ENCODE measurements at regions not wholly inside any gene's neighbourhood (a gene's known extent, or its start where the extent isn't known, plus 50 kb on each side); places are given as distances from the start of the nearest gene placed in this dataset.

- peaks cover 30% of the 10 kb centered on the region for H3K4me1 ChIP-seq (ENCODE audit: control insufficient read depth, insufficient read depth, low read length)
- H3K27ac ChIP-seq (ENCODE audit: low read depth, low read length) = no peak overlapping the region
- H3K36me3 ChIP-seq (ENCODE audit: control insufficient read depth, insufficient read depth, low read length) = no peaks in the 10 kb centered on the region
- peaks cover 6% of the 10 kb centered on the region; the same call in 1 of the 2 replicates for H3K9me3 ChIP-seq (ENCODE audit: control insufficient read depth, insufficient read depth, low read depth, low read length)
- H3K4me3 ChIP-seq (ENCODE audit: low read depth, low read length) = no peak overlapping the region
- H3K27me3 ChIP-seq (ENCODE audit: control insufficient read depth, insufficient read depth, low read length) = no peaks in the 10 kb centered on the region
- peak overlapping the region; percentile 1 for H3K9ac ChIP-seq (ENCODE audit: low read length)
Measured at GRCh38 chr2:773256-774160, 96.3 kb upstream of the TMEM18 start.

- Histone ChIP-seq H3K27me3 (ENCODE audit: control insufficient read depth, insufficient read depth, low read length) (no peaks in the 10 kb centered on the region), H3K27ac (ENCODE audit: low read depth, low read length) (no peak overlapping the region), H3K4me1 (ENCODE audit: control insufficient read depth, insufficient read depth, low read length) (peaks cover 25% of the 10 kb centered on the region), H3K36me3 (ENCODE audit: control insufficient read depth, insufficient read depth, low read length) (no peaks in the 10 kb centered on the region), H3K4me3 (ENCODE audit: low read depth, low read length) (no peak overlapping the region), H3K9ac (ENCODE audit: low read length) (no peak overlapping the region), H3K9me3 (ENCODE audit: control insufficient read depth, insufficient read depth, low read depth, low read length) (peaks cover 9% of the 10 kb centered on the region; the same call in 1 of the 2 replicates)
Measured at GRCh38 chr2:771538-771937, 94.3 kb upstream of the TMEM18 start.

- Histone ChIP-seq H3K36me3 (ENCODE audit: control insufficient read depth, insufficient read depth, low read length) (no peaks in the 10 kb centered on the region), H3K27ac (ENCODE audit: low read depth, low read length) (no peak overlapping the region), H3K9me3 (ENCODE audit: control insufficient read depth, insufficient read depth, low read depth, low read length) (peaks cover 9% of the 10 kb centered on the region; the same call in 1 of the 2 replicates), H3K4me1 (ENCODE audit: control insufficient read depth, insufficient read depth, low read length) (peaks cover 18% of the 10 kb centered on the region), H3K9ac (ENCODE audit: low read length) (no peak overlapping the region), H3K4me3 (ENCODE audit: low read depth, low read length) (no peak overlapping the region), H3K27me3 (ENCODE audit: control insufficient read depth, insufficient read depth, low read length) (no peaks in the 10 kb centered on the region)
Measured at GRCh38 chr2:770776-771175, 93.6 kb upstream of the TMEM18 start.

GRCh38 chr2:769771-770170, 92.6 kb upstream of the TMEM18 start:
- H3K27ac ChIP-seq (ENCODE audit: low read depth, low read length) = no peak overlapping the region
- peaks cover 9% of the 10 kb centered on the region; the same call in 1 of the 2 replicates for H3K9me3 ChIP-seq (ENCODE audit: control insufficient read depth, insufficient read depth, low read depth, low read length)
- H3K27me3 ChIP-seq (ENCODE audit: control insufficient read depth, insufficient read depth, low read length) = no peaks in the 10 kb centered on the region
- no peak overlapping the region for H3K4me3 ChIP-seq (ENCODE audit: low read depth, low read length)
- H3K36me3 ChIP-seq (ENCODE audit: control insufficient read depth, insufficient read depth, low read length) = no peaks in the 10 kb centered on the region
- no peak overlapping the region for H3K9ac ChIP-seq (ENCODE audit: low read length)
- H3K4me1 ChIP-seq (ENCODE audit: control insufficient read depth, insufficient read depth, low read length) = peaks cover 9% of the 10 kb centered on the region

GRCh38 chr2:768451-768850, 91.2 kb upstream of the TMEM18 start:
- H3K4me1 ChIP-seq (ENCODE audit: control insufficient read depth, insufficient read depth, low read length) = no peaks in the 10 kb centered on the region
- peaks cover 9% of the 10 kb centered on the region; the same call in 1 of the 2 replicates for H3K9me3 ChIP-seq (ENCODE audit: control insufficient read depth, insufficient read depth, low read depth, low read length)
- H3K36me3 ChIP-seq (ENCODE audit: control insufficient read depth, insufficient read depth, low read length) = no peaks in the 10 kb centered on the region
- no peak overlapping the region for H3K4me3 ChIP-seq (ENCODE audit: low read depth, low read length)
- no peaks in the 10 kb centered on the region for H3K27me3 ChIP-seq (ENCODE audit: control insufficient read depth, insufficient read depth, low read length)
- no peak overlapping the region for H3K27ac ChIP-seq (ENCODE audit: low read depth, low read length)
- H3K9ac ChIP-seq (ENCODE audit: low read length) = no peak overlapping the region

- no peak overlapping the region for H3K27ac ChIP-seq (ENCODE audit: low read depth, low read length)
- H3K9me3 ChIP-seq (ENCODE audit: control insufficient read depth, insufficient read depth, low read depth, low read length) = peaks cover 9% of the 10 kb centered on the region; the same call in 1 of the 2 replicates
- no peaks in the 10 kb centered on the region for H3K36me3 ChIP-seq (ENCODE audit: control insufficient read depth, insufficient read depth, low read length)
- no peak overlapping the region for H3K9ac ChIP-seq (ENCODE audit: low read length)
- H3K4me1 ChIP-seq (ENCODE audit: control insufficient read depth, insufficient read depth, low read length) = no peaks in the 10 kb centered on the region
- H3K27me3 ChIP-seq (ENCODE audit: control insufficient read depth, insufficient read depth, low read length) = no peaks in the 10 kb centered on the region
- no peak overlapping the region for H3K4me3 ChIP-seq (ENCODE audit: low read depth, low read length)
Measured at GRCh38 chr2:767944-768343, 90.7 kb upstream of the TMEM18 start.

- no peak overlapping the region for H3K27ac ChIP-seq (ENCODE audit: low read depth, low read length)
- H3K4me3 ChIP-seq (ENCODE audit: low read depth, low read length) = no peak overlapping the region
- H3K36me3 ChIP-seq (ENCODE audit: control insufficient read depth, insufficient read depth, low read length) = no peaks in the 10 kb centered on the region
- H3K9ac ChIP-seq (ENCODE audit: low read length) = no peak overlapping the region
- H3K27me3 ChIP-seq (ENCODE audit: control insufficient read depth, insufficient read depth, low read length) = no peaks in the 10 kb centered on the region
- H3K4me1 ChIP-seq (ENCODE audit: control insufficient read depth, insufficient read depth, low read length) = no peaks in the 10 kb centered on the region
- peaks cover 9% of the 10 kb centered on the region; the same call in 1 of the 2 replicates for H3K9me3 ChIP-seq (ENCODE audit: control insufficient read depth, insufficient read depth, low read depth, low read length)
Measured at GRCh38 chr2:767440-767839, 90.2 kb upstream of the TMEM18 start.

- no peaks in the 10 kb centered on the region for H3K36me3 ChIP-seq (ENCODE audit: control insufficient read depth, insufficient read depth, low read length)
- H3K9me3 ChIP-seq (ENCODE audit: control insufficient read depth, insufficient read depth, low read depth, low read length) = peaks cover 9% of the 10 kb centered on the region; the same call in 1 of the 2 replicates
- H3K4me1 ChIP-seq (ENCODE audit: control insufficient read depth, insufficient read depth, low read length) = no peaks in the 10 kb centered on the region
- no peak overlapping the region for H3K4me3 ChIP-seq (ENCODE audit: low read depth, low read length)
- no peak overlapping the region for H3K27ac ChIP-seq (ENCODE audit: low read depth, low read length)
- no peaks in the 10 kb centered on the region for H3K27me3 ChIP-seq (ENCODE audit: control insufficient read depth, insufficient read depth, low read length)
- no peak overlapping the region for H3K9ac ChIP-seq (ENCODE audit: low read length)
Measured at GRCh38 chr2:766255-766654, 89.0 kb upstream of the TMEM18 start.

GRCh38 chr2:765369-765768, 88.2 kb upstream of the TMEM18 start:
- H3K4me1 ChIP-seq (ENCODE audit: control insufficient read depth, insufficient read depth, low read length) = peaks cover 3% of the 10 kb centered on the region

GRCh38 chr2:763766-764525, 86.7 kb upstream of the TMEM18 start:
- Histone ChIP-seq H3K27me3 (ENCODE audit: control insufficient read depth, insufficient read depth, low read length) (no peaks in the 10 kb centered on the region), H3K9me3 (ENCODE audit: control insufficient read depth, insufficient read depth, low read depth, low read length) (peaks cover 6% of the 10 kb centered on the region; the same call in 1 of the 2 replicates), H3K4me1 (ENCODE audit: control insufficient read depth, insufficient read depth, low read length) (peaks cover 8% of the 10 kb centered on the region), H3K36me3 (ENCODE audit: control insufficient read depth, insufficient read depth, low read length) (no peaks in the 10 kb centered on the region), H3K4me3 (ENCODE audit: low read depth, low read length) (no peak overlapping the region), H3K27ac (ENCODE audit: low read depth, low read length) (no peak overlapping the region), H3K9ac (ENCODE audit: low read length) (no peak overlapping the region)

More at GRCh38 chr2:765369-765768, 88.2 kb upstream of the TMEM18 start:
- Histone ChIP-seq H3K27ac (ENCODE audit: low read depth, low read length) (no peak overlapping the region), H3K27me3 (ENCODE audit: control insufficient read depth, insufficient read depth, low read length) (no peaks in the 10 kb centered on the region), H3K36me3 (ENCODE audit: control insufficient read depth, insufficient read depth, low read length) (no peaks in the 10 kb centered on the region), H3K4me3 (ENCODE audit: low read depth, low read length) (no peak overlapping the region), H3K9me3 (ENCODE audit: control insufficient read depth, insufficient read depth, low read depth, low read length) (peaks cover 9% of the 10 kb centered on the region; the same call in 1 of the 2 replicates), H3K9ac (ENCODE audit: low read length) (no peak overlapping the region)

- Histone ChIP-seq H3K4me3 (ENCODE audit: low read depth, low read length) (no peak overlapping the region), H3K36me3 (ENCODE audit: control insufficient read depth, insufficient read depth, low read length) (no peaks in the 10 kb centered on the region), H3K9me3 (ENCODE audit: control insufficient read depth, insufficient read depth, low read depth, low read length) (no peaks in the 10 kb centered on the region), H3K9ac (ENCODE audit: low read length) (no peak overlapping the region), H3K27me3 (ENCODE audit: control insufficient read depth, insufficient read depth, low read length) (no peaks in the 10 kb centered on the region), H3K27ac (ENCODE audit: low read depth, low read length) (no peak overlapping the region), H3K4me1 (ENCODE audit: control insufficient read depth, insufficient read depth, low read length) (peaks cover 8% of the 10 kb centered on the region)
Measured at GRCh38 chr2:762646-763045, 85.4 kb upstream of the TMEM18 start.

All from HUES6 (cell line).